Smooth muscle cell (in vitro differentiated cells): ENCODE measurements at regions not wholly inside any gene's neighbourhood (a gene's known extent, or its start where the extent isn't known, plus 50 kb on each side); places are given as distances from the start of the nearest gene placed in this dataset.

Experiments used
- DNase-seq: peaks from one replicate; lab custom pipeline; 2025; ENCODE audit not compliant: unreplicated experiment; lab: John Stamatoyannopoulos, UW
- H2AFZ ChIP-seq: fragments of 200-600 bp; sonication (generic); 2 replicates; pipeline ENCODE4 v1.6.0; 2016; ENCODE audit warnings: antibody characterized with exemption, low read depth, mild to moderate bottlenecking
- H3F3A ChIP-seq: fragments of 200-600 bp; sonication (generic); 2 replicates; pipeline ENCODE4 v1.6.0; 2017; ENCODE audit warnings: antibody characterized with exemption, low read depth
- H3K27ac ChIP-seq: fragments of 200-600 bp; sonication (generic); 2 replicates; pipeline ENCODE4 v1.5.1; 2016; ENCODE audit warnings: low read depth, mild to moderate bottlenecking
- H3K27me3 ChIP-seq: fragments of 200-600 bp; sonication (generic); 2 replicates; pipeline ENCODE4 v1.6.1; 2016; ENCODE audit warnings: low read depth, mild to moderate bottlenecking
- H3K36me3 ChIP-seq: fragments of 200-600 bp; sonication (generic); 2 replicates; pipeline ENCODE4 v1.5.1; 2016; ENCODE audit warnings: low read depth
- H3K4me1 ChIP-seq: fragments of 200-600 bp; sonication (generic); 2 replicates; pipeline ENCODE4 v1.5.1; 2016; ENCODE audit warnings: low read depth
- H3K4me2 ChIP-seq: fragments of 200-600 bp; sonication (generic); 2 replicates; pipeline ENCODE4 v1.6.0; 2016; ENCODE audit warnings: mild to moderate bottlenecking
- H3K4me3 ChIP-seq: fragments of 200-600 bp; sonication (generic); 2 replicates; pipeline ENCODE4 v1.5.1; 2016; ENCODE audit warnings: mild to moderate bottlenecking
- H3K79me2 ChIP-seq: fragments of 200-600 bp; sonication (generic); 2 replicates; pipeline ENCODE4 v1.6.0; 2016; ENCODE audit warnings: low read depth, mild to moderate bottlenecking
- H3K9ac ChIP-seq: fragments of 200-600 bp; sonication (generic); 2 replicates; pipeline ENCODE4 v1.6.0; 2016; ENCODE audit warnings: low read depth
- H3K9me3 ChIP-seq: fragments of 200-600 bp; sonication (generic); replicated peaks from 2 replicates; pipeline ENCODE4 v1.5.1; 2016; ENCODE audit warnings: low read depth
- H4K20me1 ChIP-seq: fragments of 200-600 bp; sonication (generic); 2 replicates; pipeline ENCODE4 v1.6.0; 2016; ENCODE audit warnings: low read depth
- CTCF ChIP-seq: fragments of 200-600 bp; sonication (generic); IDR thresholded peaks from 2 replicates; pipeline ENCODE4 v1.5.1; 2017; ENCODE audit warnings: borderline replicate concordance, mild to moderate bottlenecking, antibody characterized with exemption; ENCODE audit not compliant: insufficient read depth, poor library complexity, severe bottlenecking
- WGBS: methylation state at CpG from one replicate; pipeline ENCODE4 v1.1.7; 2016; ENCODE audit warnings: low lambda C conversion rate; 5-methylcytosine and 5-hydroxymethylcytosine counted together

GRCh38 chr21:15932726-15933125 lies 202.9 kb downstream of the USP25 start:
- no peaks in the 10 kb centered on the region for H3K36me3 ChIP-seq
- no peaks in the 10 kb centered on the region for H4K20me1 ChIP-seq
- no peaks in the 10 kb centered on the region for H3F3A ChIP-seq
- no peak for DNase-seq
- H3K27me3 ChIP-seq: no peaks in the 10 kb centered on the region
- H2AFZ ChIP-seq: no peak overlapping the region
- H3K4me1 ChIP-seq: no peaks in the 10 kb centered on the region
- 50% methylated on average over 5 of the region's 5 CpGs for WGBS
- TF ChIP-seq CTCF: no peak
- H3K4me3 ChIP-seq: no peak overlapping the region
- H3K4me2 ChIP-seq: no peak overlapping the region
- H3K27ac ChIP-seq: no peak overlapping the region
- H3K79me2 ChIP-seq: no peaks in the 10 kb centered on the region
- H3K9ac ChIP-seq: no peak overlapping the region
- H3K9me3 ChIP-seq: no peaks in the 10 kb centered on the region

GRCh38 chr21:15935530-15935929 lies 205.7 kb downstream of the USP25 start:
- Histone ChIP-seq H3K27me3 (no peaks in the 10 kb centered on the region), H3K36me3 (no peaks in the 10 kb centered on the region), H2AFZ (no peak overlapping the region), H3K9me3 (no peaks in the 10 kb centered on the region), H4K20me1 (no peaks in the 10 kb centered on the region), H3K4me2 (no peak overlapping the region), H3K4me3 (no peak overlapping the region), H3K9ac (no peak overlapping the region), H3F3A (no peaks in the 10 kb centered on the region), H3K79me2 (no peaks in the 10 kb centered on the region), H3K4me1 (no peaks in the 10 kb centered on the region), H3K27ac (no peak overlapping the region)
- DNase-seq: no peak
- no peak for TF ChIP-seq CTCF
- WGBS: 95% methylated on average over 1 of the region's 1 CpG

GRCh38 chr21:15943009-15943666 lies 213.4 kb downstream of the USP25 start:
- Histone ChIP-seq H3K79me2 (no peaks in the 10 kb centered on the region), H3K27ac (no peak overlapping the region)
- no peak for DNase-seq

More at GRCh38 chr21:15943009-15943666, 213.4 kb downstream of the USP25 start:
- no peaks in the 10 kb centered on the region for H4K20me1 ChIP-seq
- no peaks in the 10 kb centered on the region for H3K27me3 ChIP-seq
- WGBS: 78% methylated on average over 4 of the region's 4 CpGs
- no peak overlapping the region for H3K9ac ChIP-seq
- H3K4me3 ChIP-seq: no peak overlapping the region
- no peaks in the 10 kb centered on the region for H3F3A ChIP-seq
- no peak overlapping the region for H2AFZ ChIP-seq
- H3K9me3 ChIP-seq: no peaks in the 10 kb centered on the region
- no peaks in the 10 kb centered on the region for H3K36me3 ChIP-seq
- no peaks in the 10 kb centered on the region for H3K4me1 ChIP-seq
- no peak for TF ChIP-seq CTCF
- H3K4me2 ChIP-seq: no peak overlapping the region
